ENCODE measurements at regions not wholly inside any gene's neighbourhood (a gene's known extent, or its start where the extent isn't known, plus 50 kb on each side); places are given as distances from the start of the nearest gene placed in this dataset.

GRCh38 chr18:11310476-11311086 is 161.2 kb upstream of the PIEZO2 start:
- DNase-seq, result no peak

DNA sequence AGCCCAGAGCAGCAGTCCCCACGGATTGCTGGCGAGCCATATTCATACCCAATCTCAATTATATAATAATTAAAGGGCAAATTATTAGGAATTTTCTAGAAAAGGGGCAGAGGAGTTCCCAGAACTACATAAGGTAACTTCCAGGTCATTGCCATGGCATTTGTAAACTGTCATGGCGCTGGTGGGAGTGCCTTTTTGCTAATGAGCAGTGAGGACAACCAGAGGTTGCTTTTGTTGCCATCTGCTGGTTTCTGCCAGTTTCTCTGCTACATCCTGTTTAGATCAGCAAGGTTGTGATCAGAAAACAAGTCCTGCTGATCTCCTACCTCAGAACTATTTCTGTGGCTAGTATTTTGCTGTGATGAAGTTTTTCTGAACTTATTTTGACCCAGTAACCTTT is 159.8 kb upstream of the PIEZO2 start:
- no peak for DNase-seq

DNA sequence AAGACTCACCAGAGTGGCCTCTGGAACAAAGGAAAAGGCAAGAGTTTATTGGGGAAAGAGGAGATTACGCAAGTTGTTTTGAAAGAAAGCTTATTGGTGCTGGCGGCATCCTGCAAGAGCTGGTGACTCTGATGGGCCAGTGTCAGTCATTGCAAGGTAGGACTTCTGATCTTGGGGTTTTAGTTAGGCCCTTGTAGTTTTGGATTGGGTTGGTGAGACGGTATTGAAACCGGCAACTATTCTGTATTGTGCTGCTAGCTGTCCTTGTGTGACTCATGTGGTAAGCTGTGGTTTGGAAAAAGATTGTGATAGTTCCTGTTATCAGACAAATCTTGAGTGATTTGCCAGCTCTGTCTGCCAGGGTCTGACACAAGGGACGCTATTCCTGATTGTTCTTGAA is 159.1 kb upstream of the PIEZO2 start:
- DNase-seq, result no peak

DNA sequence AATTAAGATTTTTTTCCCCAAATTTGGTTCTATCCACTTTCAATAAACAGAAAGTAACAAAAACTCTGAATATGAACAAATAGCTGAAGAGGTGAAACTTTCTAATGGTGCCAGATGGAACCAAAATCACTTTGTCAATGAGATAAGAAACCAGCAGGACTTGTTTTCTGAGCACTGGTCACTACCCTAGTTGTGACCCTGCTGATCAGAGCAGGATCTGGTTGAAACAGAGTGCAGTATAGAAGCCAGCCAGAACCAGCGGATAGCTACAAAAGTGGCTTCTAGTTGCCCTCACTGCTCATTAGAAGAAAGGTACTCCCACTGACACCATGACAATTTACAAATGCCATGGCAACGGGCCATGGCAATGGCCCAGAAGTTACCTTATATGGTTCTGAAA is 158.3 kb upstream of the PIEZO2 start:
- no peak for DNase-seq

- DNase-seq, result no peak
Measured at GRCh38 chr18:11305507-11305906, 156.1 kb upstream of the PIEZO2 start.

DNA sequence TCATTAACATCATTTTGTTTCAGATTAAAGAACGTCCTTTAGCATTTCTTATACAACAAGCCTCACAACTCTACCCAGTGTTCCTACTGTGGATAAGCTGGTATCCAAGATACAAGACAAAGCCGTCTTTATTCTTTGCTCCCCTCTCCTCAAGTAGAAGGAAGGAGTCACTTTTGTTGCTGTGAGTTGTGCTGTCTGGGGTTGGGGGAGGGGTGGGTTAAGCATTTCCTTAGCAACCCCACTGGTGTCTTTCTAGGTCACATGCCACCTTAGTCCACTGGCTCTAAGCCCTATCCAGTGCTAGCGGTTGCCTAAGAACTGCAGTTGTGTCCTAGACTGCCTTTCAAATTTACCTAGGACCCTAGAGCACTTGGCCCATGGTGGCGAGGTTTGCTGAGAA is 155.6 kb upstream of the PIEZO2 start:
- no peak for DNase-seq

DNA sequence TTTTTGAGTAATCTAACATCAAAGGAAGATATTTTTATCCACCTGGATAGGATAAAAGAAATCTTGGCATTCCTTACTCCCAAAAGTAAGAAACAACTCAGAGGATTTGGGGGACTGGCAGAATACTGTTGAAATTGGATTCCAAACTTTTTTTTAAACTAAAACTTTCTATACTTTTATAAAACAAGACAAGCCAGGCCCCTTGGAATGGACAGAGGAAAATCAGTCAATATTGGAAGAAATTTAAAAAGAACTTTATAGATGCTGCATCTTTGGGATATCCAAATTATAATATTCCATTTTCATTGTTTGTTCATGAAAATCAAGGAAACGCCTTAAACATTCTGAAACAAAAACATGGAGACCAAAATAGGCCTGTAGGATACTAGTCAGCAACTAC is 147.6 kb upstream of the PIEZO2 start:
- no peak for DNase-seq

- no peak for DNase-seq
Measured at GRCh38 chr18:11293794-11294193, 144.4 kb upstream of the PIEZO2 start.

GRCh38 chr18:11290786-11291185 is 141.4 kb upstream of the PIEZO2 start:
- no peak for DNase-seq

GRCh38 chr18:11289248-11289647 is 139.9 kb upstream of the PIEZO2 start:
- DNase-seq, result no peak

DNA sequence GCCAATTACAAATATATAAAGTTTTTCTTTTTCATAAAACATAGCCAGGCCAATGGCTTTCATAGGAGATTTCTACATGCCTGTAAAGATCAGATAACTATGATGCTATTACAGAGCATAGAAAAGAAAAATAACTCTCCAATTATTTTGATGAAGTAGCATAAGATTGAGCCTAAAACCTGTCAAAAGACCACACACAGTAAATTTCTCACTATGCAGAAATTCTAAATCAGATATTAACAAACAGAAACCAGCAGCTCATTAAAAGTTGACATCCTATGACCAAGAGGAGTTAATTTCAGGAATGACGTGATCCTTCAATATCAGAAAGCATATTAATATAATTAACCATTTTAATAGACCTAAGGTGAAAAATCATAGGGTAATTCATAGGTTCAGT is 139.0 kb upstream of the PIEZO2 start:
- no peak for DNase-seq

GRCh38 chr18:11286431-11286830 is 137.1 kb upstream of the PIEZO2 start:
- DNase-seq, result no peak

GRCh38 chr18:11284811-11285210 is 135.4 kb upstream of the PIEZO2 start:
- no peak for DNase-seq

GRCh38 chr18:11284349-11284748 is 135.0 kb upstream of the PIEZO2 start:
- DNase-seq, result no peak

DNA sequence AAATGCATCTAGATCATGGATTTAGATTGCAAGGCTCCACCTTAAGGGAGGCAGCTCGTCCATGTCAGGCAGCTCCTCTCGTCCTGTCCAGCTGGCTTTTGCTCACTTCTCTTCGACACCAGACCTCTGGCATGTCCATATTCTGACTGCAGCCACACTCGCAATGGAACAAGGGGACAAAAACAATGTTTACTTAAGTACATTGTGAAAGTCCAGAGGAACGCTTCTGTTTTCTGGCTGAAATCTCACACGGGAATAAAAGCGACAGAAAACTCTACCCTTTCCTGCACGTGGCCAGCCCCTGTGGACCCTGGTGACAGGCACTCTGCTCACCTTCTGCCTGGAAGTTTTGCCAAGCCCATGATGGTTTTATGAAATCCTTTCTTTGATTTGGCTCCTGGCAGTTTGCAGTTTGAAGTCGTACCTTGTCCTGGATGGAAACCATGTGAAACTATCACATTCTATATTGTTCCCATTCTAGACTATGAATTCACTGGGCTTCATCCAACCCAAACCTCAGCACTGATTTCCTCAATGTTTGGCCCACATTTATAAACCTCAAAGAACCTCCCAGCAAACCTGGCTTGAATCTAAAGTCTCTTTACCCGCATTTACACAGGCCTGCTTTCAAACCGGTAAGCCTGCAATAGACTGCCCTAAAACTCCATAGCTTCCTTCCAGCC is 134.3 kb upstream of the PIEZO2 start:
- no peak for DNase-seq

- no peak for DNase-seq
Measured at GRCh38 chr18:11279461-11279860, 130.1 kb upstream of the PIEZO2 start.

- no peak for DNase-seq
Measured at GRCh38 chr18:11276678-11277077, 127.3 kb upstream of the PIEZO2 start.

DNA sequence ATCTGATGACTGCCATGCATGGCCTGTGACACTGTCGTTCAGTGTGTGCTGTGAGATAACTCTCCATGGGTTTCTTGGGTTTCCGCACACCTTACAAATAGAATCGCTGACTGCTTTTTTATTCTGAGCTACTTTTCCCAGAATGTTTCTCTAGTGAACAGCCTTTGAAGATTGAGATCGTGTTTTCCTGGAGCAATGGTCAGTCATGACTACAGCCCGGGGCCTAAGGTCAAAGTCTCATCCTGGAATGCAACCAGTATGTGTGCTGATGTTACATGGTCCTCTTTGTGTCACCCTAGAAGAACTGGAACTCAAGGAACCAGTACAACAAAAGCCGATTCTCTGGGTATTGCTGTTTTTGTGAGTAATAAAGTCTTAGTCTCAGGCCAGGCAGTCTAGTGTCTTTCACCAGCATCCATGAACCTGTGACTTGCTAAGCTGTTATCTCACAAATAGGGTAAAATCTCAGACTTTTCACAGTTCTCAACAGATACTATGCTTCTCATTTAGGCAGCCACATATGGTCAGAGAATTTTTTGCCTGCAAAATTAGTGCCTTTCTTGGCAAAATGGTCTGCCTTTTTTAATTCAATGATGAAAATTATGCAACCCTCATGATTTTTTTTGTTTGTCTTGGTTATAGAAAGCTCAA is 124.9 kb upstream of the PIEZO2 start:
- no peak for DNase-seq

- DNase-seq, result no peak
Measured at GRCh38 chr18:11272516-11272915, 123.1 kb upstream of the PIEZO2 start.

- DNase-seq, result no peak
Measured at GRCh38 chr18:11271954-11272353, 122.6 kb upstream of the PIEZO2 start.

DNA sequence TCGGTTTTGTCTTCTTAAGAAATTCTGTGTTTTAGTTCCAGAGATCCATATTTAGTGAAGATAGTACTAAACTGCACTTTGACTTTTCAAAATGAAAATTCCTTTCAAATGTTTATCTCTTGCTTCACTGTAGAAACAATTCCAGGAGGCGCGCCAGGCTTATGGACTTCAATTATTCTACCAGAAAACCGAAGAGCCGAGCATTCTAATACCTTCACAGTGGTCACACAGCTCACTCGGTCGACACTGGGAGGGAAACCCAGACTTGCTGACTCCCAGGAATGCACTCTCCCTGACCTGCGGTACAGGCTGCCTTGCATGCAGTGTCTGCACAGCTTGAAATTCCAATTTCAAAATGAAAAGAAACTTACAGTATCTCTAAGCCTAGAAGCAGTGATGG is 119.9 kb upstream of the PIEZO2 start:
- DNase-seq, result no peak

- DNase-seq, result no peak
Measured at GRCh38 chr18:11268741-11269233, 119.4 kb upstream of the PIEZO2 start.

DNA sequence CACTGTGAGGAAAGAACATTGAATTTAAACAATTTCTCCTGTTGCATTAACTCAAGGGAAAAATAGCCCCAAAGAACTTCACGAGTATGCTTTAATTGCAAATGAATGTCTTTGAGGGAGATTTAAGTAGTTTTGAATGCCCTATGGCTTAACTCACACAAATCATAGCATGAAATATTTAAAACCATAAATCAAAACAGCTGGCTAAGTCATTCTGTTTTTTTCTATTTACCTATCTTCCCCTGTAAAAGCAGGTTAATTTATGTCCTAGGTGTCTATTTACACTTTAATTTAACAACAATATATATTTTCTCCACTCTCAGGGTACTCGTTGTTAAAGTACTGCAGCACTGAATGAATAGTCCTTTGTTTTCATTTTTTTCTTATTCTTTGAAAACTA is 118.8 kb upstream of the PIEZO2 start:
- DNase-seq, result no peak

- no peak for DNase-seq
Measured at GRCh38 chr18:11266781-11267480, 117.6 kb upstream of the PIEZO2 start.

Measured in CD4-positive, alpha-beta T cell treated with Interleukin-6 for 4 hours (primary cell).